ENCODE measurements at regions not wholly inside any gene's neighbourhood (a gene's known extent, or its start where the extent isn't known, plus 50 kb on each side); places are given as distances from the start of the nearest gene placed in this dataset.

- H3K9me2 ChIP-seq (ENCODE audit: insufficient read depth, low read length) = no peaks in the 10 kb centered on the region
- no peaks in the 10 kb centered on the region for H3K36me3 ChIP-seq (ENCODE audit: insufficient read depth, low read length)
- no peak overlapping the region for H2AFZ ChIP-seq (ENCODE audit: low read length)
- H3K4me3 ChIP-seq (ENCODE audit: low read depth, low read length, poor library complexity, severe bottlenecking) = no peak overlapping the region
- no peak overlapping the region for H3K4me2 ChIP-seq (ENCODE audit: low read length)
- intact Hi-C loops (cut with micrococcal nuclease; ENCODE audit: unreplicated experiment) = no loop called here
- no peaks in the 10 kb centered on the region for H3K4me1 ChIP-seq (ENCODE audit: insufficient read depth, low read length, poor library complexity, severe bottlenecking)
- DNase-seq (ENCODE audit: low spot score) = no peak
- no TSS peak for BruUV-seq (replicated peaks)
- no peaks in the 10 kb centered on the region for H3K9me3 ChIP-seq (ENCODE audit: low read length)
- no peaks in the 10 kb centered on the region for H4K20me1 ChIP-seq (ENCODE audit: insufficient read depth, low read length)
- POLR2A ChIA-PET = no interaction called here
- H3K79me2 ChIP-seq (ENCODE audit: insufficient read depth, low read depth, low read length) = no peaks in the 10 kb centered on the region
- H3K27ac ChIP-seq (ENCODE audit: low read depth, low read length, poor library complexity, severe bottlenecking) = no peak overlapping the region
- no peak for TF ChIP-seq CTCF (conservative IDR thresholded peaks at IDR 0.05; ENCODE audit: low read length)
- TF ChIP-seq EZH2phosphoT487 (IDR thresholded peaks at IDR 0.05; ENCODE audit: borderline replicate concordance, low read depth, low read length) = no peak
- CTCF ChIA-PET (ENCODE audit: unreplicated experiment) = no interaction called here
These were observed 368.6 kb upstream of the ROPN1 start for GRCh38 chr3:124360563-124360962.

- no TSS peak for BruUV-seq (replicated peaks)
- Histone ChIP-seq H4K20me1 (ENCODE audit: insufficient read depth, low read length) (no peaks in the 10 kb centered on the region), H3K4me2 (ENCODE audit: low read length) (no peak overlapping the region), H3K4me3 (ENCODE audit: low read depth, low read length, poor library complexity, severe bottlenecking) (no peak overlapping the region), H3K9me3 (ENCODE audit: low read length) (no peaks in the 10 kb centered on the region), H3K4me1 (ENCODE audit: insufficient read depth, low read length, poor library complexity, severe bottlenecking) (no peaks in the 10 kb centered on the region), H3K36me3 (ENCODE audit: insufficient read depth, low read length) (no peaks in the 10 kb centered on the region), H3K9me2 (ENCODE audit: insufficient read depth, low read length) (no peaks in the 10 kb centered on the region), H2AFZ (ENCODE audit: low read length) (no peak overlapping the region), H3K79me2 (ENCODE audit: insufficient read depth, low read depth, low read length) (no peaks in the 10 kb centered on the region), H3K27ac (ENCODE audit: low read depth, low read length, poor library complexity, severe bottlenecking) (no peak overlapping the region)
- intact Hi-C loops (cut with micrococcal nuclease; ENCODE audit: unreplicated experiment) = no loop called here
- TF ChIP-seq EZH2phosphoT487 (IDR thresholded peaks at IDR 0.05; ENCODE audit: borderline replicate concordance, low read depth, low read length) = no peak
- TF ChIP-seq CTCF (conservative IDR thresholded peaks at IDR 0.05; ENCODE audit: low read length) = no peak
- ChIA-PET CTCF (ENCODE audit: unreplicated experiment) (no interaction called here), POLR2A (no interaction called here)
- no peak for DNase-seq (ENCODE audit: low spot score)
These were observed 368.7 kb upstream of the UMPS start for GRCh38 chr3:124361566-124361965.

GRCh38 chr3:124362455-124362854 lies 367.8 kb upstream of the UMPS start:
- no peak for DNase-seq (ENCODE audit: low spot score)
- no TSS peak for BruUV-seq (replicated peaks)
- Histone ChIP-seq H3K4me1 (ENCODE audit: insufficient read depth, low read length, poor library complexity, severe bottlenecking) (no peaks in the 10 kb centered on the region), H3K9me3 (ENCODE audit: low read length) (no peaks in the 10 kb centered on the region), H3K4me2 (ENCODE audit: low read length) (no peak overlapping the region), H3K36me3 (ENCODE audit: insufficient read depth, low read length) (no peaks in the 10 kb centered on the region), H2AFZ (ENCODE audit: low read length) (no peak overlapping the region), H3K9me2 (ENCODE audit: insufficient read depth, low read length) (no peaks in the 10 kb centered on the region), H3K79me2 (ENCODE audit: insufficient read depth, low read depth, low read length) (no peaks in the 10 kb centered on the region), H4K20me1 (ENCODE audit: insufficient read depth, low read length) (no peaks in the 10 kb centered on the region), H3K27ac (ENCODE audit: low read depth, low read length, poor library complexity, severe bottlenecking) (no peak overlapping the region), H3K4me3 (ENCODE audit: low read depth, low read length, poor library complexity, severe bottlenecking) (no peak overlapping the region)
- POLR2A ChIA-PET = no interaction called here
- TF ChIP-seq CTCF (conservative IDR thresholded peaks at IDR 0.05; ENCODE audit: low read length) (no peak), EZH2phosphoT487 (IDR thresholded peaks at IDR 0.05; ENCODE audit: borderline replicate concordance, low read depth, low read length) (no peak)
- CTCF ChIA-PET (ENCODE audit: unreplicated experiment) = no interaction called here
- intact Hi-C loops (cut with micrococcal nuclease; ENCODE audit: unreplicated experiment) = no loop called here

Measured in OCI-LY7 (cell line).